ENCODE measurements at regions not wholly inside any gene's neighbourhood (a gene's known extent, or its start where the extent isn't known, plus 50 kb on each side); places are given as distances from the start of the nearest gene placed in this dataset.
A peak's percentile ranks its signal among the peaks of the same experiment; 100 is the strongest.

DNA sequence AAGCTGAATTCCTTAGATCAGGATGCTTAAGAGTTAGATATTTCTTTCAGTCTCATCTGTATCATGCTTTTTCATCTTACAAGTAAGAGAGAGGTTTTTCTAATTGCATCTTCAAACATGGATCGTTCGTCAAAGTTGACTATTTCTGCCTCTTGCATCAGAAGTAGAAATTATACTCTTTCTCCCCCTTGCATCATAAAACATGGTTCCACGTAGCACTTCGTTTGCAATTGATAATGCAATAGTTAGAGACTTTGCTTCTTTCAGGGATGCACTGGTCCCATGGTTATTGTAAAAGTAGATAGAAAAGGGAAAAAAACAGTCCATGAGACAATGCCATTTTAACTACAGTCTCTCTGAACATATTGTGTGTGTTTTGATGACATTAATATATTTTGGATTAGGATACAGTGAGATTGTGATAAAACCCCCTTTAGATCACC, 75.1 kb upstream of the PARD3B start:
- Histone ChIP-seq H2AFZ (ENCODE audit: low read length) (no peak overlapping the region), H3K79me2 (ENCODE audit: insufficient read depth, low read length) (no peaks in the 10 kb centered on the region), H3K36me3 (replicated peaks in 1 of 2; ENCODE audit: control insufficient read depth in 1 of 2, insufficient read depth in 2 of 2, low read length in 2 of 2) (no peaks in the 10 kb centered on the region), H3K4me1 (ENCODE audit: insufficient read depth, low read length) (no peaks in the 10 kb centered on the region), H3K27me3 (ENCODE audit: control insufficient read depth in 1 of 2, insufficient read depth in 2 of 2, low read length in 2 of 2) (no peaks in the 10 kb centered on the region), H3K4me3 (replicated peaks in 1 of 3; ENCODE audit: insufficient read depth in 1 of 3, low read depth in 2 of 3, low read length in 3 of 3) (no peak overlapping the region), H3K4me2 (ENCODE audit: low read depth, low read length) (no peak overlapping the region), H3K9me3 (ENCODE audit: low read length) (peaks cover 4% of the 10 kb centered on the region; the same call in 1 of the 2 replicates), H3K9ac (ENCODE audit: insufficient read depth, low read depth, low read length) (no peak overlapping the region), H3K27ac (ENCODE audit: extremely low read length, insufficient read depth, low read length) (no peak overlapping the region), H4K20me1 (ENCODE audit: insufficient read depth, low read length) (no peaks in the 10 kb centered on the region)
- ATAC-seq (no peak), DNase-seq (ENCODE audit: low spot score) (no peak), FAIRE-seq (no peak)
- WGBS (ENCODE audit: low lambda C conversion rate): 31% methylated on average over 4 of the region's 4 CpGs
- CTCF ChIA-PET (ENCODE audit: low intra/inter-chr PET ratio, low total read pairs): no interaction called here
- BruUV-seq (replicated peaks): no TSS peak
- in situ Hi-C loops (cut with HindIII; ENCODE audit: extremely low pct_ligation_motif_present, low pct_unique_long_range_greater_than_20kb) (no loop called here), intact Hi-C loops (cut with micrococcal nuclease; ENCODE audit: unreplicated experiment) (no loop called here)
- TF ChIP-seq, protein P1, sequence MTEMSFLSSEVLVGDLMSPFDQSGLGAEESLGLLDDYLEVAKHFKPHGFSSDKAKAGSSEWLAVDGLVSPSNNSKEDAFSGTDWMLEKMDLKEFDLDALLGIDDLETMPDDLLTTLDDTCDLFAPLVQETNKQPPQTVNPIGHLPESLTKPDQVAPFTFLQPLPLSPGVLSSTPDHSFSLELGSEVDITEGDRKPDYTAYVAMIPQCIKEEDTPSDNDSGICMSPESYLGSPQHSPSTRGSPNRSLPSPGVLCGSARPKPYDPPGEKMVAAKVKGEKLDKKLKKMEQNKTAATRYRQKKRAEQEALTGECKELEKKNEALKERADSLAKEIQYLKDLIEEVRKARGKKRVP (CRISPR knock-in tag; IDR thresholded peaks at IDR 0.05): peak in 1 of 2 experiments; percentile 60; a peak in 2 of 4 replicates
- TF ChIP-seq ZNF614 (CRISPR knock-in tag; IDR thresholded peaks at IDR 0.05; ENCODE audit: borderline replicate concordance): no peak
- POLR2A ChIA-PET: no interaction called here

DNA sequence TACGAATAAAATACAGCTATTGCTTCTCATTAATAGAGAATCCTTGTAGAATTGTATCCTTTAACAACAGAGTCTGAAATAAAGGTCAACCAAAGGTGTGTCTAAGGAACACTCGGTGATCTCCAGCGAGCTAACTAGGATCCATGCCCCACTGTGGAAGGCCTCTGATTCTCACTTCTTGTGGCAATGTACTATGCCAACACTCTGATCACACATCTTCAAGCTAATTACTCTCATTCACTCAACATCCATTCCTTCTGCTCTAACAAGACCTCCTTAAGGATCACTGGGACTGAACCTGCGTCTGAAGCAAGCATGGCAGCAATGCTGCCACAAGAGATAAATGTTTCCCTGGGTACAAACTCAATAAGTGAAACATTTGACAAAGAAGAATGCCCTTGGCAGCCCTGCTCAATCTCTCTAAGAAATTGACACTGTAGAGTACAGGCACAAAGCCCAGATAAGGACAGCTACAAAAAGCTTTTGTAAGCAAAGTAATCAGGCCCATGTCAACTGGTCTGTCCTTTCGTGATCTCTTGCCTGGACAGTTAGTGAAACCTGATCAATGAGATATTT, 74.6 kb upstream of the PARD3B start:
- Histone ChIP-seq H3K9me3 (ENCODE audit: low read length) (no peaks in the 10 kb centered on the region; the same call in 1 of the 2 replicates), H3K9ac (ENCODE audit: insufficient read depth, low read depth, low read length) (no peak overlapping the region), H2AFZ (ENCODE audit: low read length) (no peak overlapping the region), H3K4me2 (ENCODE audit: low read depth, low read length) (no peak overlapping the region), H3K4me1 (ENCODE audit: insufficient read depth, low read length) (no peaks in the 10 kb centered on the region), H3K27ac (ENCODE audit: extremely low read length, insufficient read depth, low read length) (no peak overlapping the region), H3K79me2 (ENCODE audit: insufficient read depth, low read length) (no peaks in the 10 kb centered on the region), H3K4me3 (replicated peaks in 1 of 3; ENCODE audit: insufficient read depth in 1 of 3, low read depth in 2 of 3, low read length in 3 of 3) (no peak overlapping the region), H4K20me1 (ENCODE audit: insufficient read depth, low read length) (no peaks in the 10 kb centered on the region), H3K36me3 (replicated peaks in 1 of 2; ENCODE audit: control insufficient read depth in 1 of 2, insufficient read depth in 2 of 2, low read length in 2 of 2) (no peaks in the 10 kb centered on the region), H3K27me3 (ENCODE audit: control insufficient read depth in 1 of 2, insufficient read depth in 2 of 2, low read length in 2 of 2) (no peaks in the 10 kb centered on the region)
- WGBS (ENCODE audit: low lambda C conversion rate): 33% methylated on average over 5 of the region's 5 CpGs
- intact Hi-C loops (cut with micrococcal nuclease; ENCODE audit: unreplicated experiment): no loop called here
- CTCF ChIA-PET (ENCODE audit: low intra/inter-chr PET ratio, low total read pairs): no interaction called here
- FAIRE-seq (no peak), ATAC-seq (no peak), DNase-seq (ENCODE audit: low spot score) (no peak)
- no TSS peak for BruUV-seq (replicated peaks)
- in situ Hi-C loops (cut with HindIII; ENCODE audit: extremely low pct_ligation_motif_present, low pct_unique_long_range_greater_than_20kb): no loop called here
- POLR2A ChIA-PET: no interaction called here
- TF ChIP-seq HDAC1 (CRISPR knock-in tag; IDR thresholded peaks at IDR 0.05) (no peak), POLR2A (IDR thresholded peaks at IDR 0.05; ENCODE audit: insufficient read depth in 1 of 2, low read depth in 2 of 2, low read length in 2 of 2) (no peak), SMYD3 (CRISPR knock-in tag; IDR thresholded peaks at IDR 0.05) (no peak), MLLT10 (CRISPR knock-in tag; IDR thresholded peaks at IDR 0.05) (no peak), ZBTB38 (CRISPR knock-in tag; IDR thresholded peaks at IDR 0.05) (no peak), ESRRA (CRISPR knock-in tag; IDR thresholded peaks at IDR 0.05; ENCODE audit: low read depth) (no peak)
- TF ChIP-seq, protein P2, sequence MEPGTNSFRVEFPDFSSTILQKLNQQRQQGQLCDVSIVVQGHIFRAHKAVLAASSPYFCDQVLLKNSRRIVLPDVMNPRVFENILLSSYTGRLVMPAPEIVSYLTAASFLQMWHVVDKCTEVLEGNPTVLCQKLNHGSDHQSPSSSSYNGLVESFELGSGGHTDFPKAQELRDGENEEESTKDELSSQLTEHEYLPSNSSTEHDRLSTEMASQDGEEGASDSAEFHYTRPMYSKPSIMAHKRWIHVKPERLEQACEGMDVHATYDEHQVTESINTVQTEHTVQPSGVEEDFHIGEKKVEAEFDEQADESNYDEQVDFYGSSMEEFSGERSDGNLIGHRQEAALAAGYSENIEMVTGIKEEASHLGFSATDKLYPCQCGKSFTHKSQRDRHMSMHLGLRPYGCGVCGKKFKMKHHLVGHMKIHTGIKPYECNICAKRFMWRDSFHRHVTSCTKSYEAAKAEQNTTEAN (CRISPR knock-in tag; conservative IDR thresholded peaks at IDR 0.05): no peak
- TF ChIP-seq, protein P3, sequence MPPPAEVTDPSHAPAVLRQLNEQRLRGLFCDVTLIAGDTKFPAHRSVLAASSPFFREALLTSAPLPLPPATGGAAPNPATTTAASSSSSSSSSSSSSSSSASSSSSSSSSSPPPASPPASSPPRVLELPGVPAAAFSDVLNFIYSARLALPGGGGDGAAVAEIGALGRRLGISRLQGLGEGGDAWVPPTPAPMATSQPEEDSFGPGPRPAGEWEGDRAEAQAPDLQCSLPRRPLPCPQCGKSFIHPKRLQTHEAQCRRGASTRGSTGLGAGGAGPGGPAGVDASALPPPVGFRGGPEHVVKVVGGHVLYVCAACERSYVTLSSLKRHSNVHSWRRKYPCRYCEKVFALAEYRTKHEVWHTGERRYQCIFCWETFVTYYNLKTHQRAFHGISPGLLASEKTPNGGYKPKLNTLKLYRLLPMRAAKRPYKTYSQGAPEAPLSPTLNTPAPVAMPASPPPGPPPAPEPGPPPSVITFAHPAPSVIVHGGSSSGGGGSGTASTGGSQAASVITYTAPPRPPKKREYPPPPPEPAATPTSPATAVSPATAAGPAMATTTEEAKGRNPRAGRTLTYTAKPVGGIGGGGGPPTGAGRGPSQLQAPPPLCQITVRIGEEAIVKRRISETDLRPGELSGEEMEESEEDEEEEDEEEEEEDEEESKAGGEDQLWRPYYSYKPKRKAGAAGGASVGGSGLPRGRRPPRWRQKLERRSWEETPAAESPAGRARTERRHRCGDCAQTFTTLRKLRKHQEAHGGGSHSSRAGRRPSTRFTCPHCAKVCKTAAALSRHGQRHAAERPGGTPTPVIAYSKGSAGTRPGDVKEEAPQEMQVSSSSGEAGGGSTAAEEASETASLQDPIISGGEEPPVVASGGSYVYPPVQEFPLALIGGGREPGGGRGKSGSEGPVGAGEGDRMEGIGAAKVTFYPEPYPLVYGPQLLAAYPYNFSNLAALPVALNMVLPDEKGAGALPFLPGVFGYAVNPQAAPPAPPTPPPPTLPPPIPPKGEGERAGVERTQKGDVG (CRISPR knock-in tag; IDR thresholded peaks at IDR 0.05; ENCODE audit: borderline replicate concordance): no peak
